Gastroesophageal sphincter (tissue), 3 donors: ENCODE measurements at regions not wholly inside any gene's neighbourhood (a gene's known extent, or its start where the extent isn't known, plus 50 kb on each side); places are given as distances from the start of the nearest gene placed in this dataset.

Experiments
- POLR2A ChIP-seq, 2 donors: fragments of 450-650 bp; IDR thresholded peaks; one replicate each; pipeline ENCODE4 v1.6.1; 2017; ENCODE audit warnings: antibody characterized with exemption in 2 of 2, mild to moderate bottlenecking in 2 of 2, moderate library complexity in 1 of 2
- TF ChIP-seq, protein P1 (sequence below), 4 experiments: fragments of 200-600 bp in 2 of 4; fragments of 450-650 bp in 2 of 4; sonication (generic) in 1 of 4; IDR thresholded peaks; one replicate each; pipeline ENCODE4 v1.5.1; 2017 to 2019; ENCODE audit warnings: antibody characterized with exemption in 4 of 4, mild to moderate bottlenecking in 2 of 4, moderate library complexity in 2 of 4

- TF ChIP-seq, protein P1, sequence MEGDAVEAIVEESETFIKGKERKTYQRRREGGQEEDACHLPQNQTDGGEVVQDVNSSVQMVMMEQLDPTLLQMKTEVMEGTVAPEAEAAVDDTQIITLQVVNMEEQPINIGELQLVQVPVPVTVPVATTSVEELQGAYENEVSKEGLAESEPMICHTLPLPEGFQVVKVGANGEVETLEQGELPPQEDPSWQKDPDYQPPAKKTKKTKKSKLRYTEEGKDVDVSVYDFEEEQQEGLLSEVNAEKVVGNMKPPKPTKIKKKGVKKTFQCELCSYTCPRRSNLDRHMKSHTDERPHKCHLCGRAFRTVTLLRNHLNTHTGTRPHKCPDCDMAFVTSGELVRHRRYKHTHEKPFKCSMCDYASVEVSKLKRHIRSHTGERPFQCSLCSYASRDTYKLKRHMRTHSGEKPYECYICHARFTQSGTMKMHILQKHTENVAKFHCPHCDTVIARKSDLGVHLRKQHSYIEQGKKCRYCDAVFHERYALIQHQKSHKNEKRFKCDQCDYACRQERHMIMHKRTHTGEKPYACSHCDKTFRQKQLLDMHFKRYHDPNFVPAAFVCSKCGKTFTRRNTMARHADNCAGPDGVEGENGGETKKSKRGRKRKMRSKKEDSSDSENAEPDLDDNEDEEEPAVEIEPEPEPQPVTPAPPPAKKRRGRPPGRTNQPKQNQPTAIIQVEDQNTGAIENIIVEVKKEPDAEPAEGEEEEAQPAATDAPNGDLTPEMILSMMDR (IDR thresholded peaks at IDR 0.05): no peak
- TF ChIP-seq POLR2A (IDR thresholded peaks at IDR 0.05): no peak
These were observed 89.7 kb upstream of the DTNA start for GRCh38 chr18:34620258-34620861.
